ENCODE measurements at regions not wholly inside any gene's neighbourhood (a gene's known extent, or its start where the extent isn't known, plus 50 kb on each side); places are given as distances from the start of the nearest gene placed in this dataset.

DNA sequence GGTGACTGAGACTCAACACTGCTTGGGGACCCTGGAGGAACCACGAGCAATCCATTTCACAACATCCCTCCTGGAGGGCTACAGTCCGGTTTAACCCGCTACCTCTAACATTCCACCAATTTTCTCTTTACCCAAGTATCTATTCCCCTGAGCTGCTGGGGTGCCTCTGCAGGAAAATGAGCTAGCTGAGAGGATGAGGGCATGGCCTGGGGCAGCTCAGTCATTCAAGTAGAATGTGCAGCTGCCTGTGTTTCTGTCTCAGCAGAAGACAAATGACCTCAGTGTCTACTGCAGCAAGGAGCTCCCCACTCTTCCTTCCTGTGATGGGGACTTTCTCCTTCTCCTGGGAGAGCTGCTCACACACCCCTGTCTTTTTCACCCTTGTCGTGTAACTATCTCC, 120.8 kb downstream of the ZNF518B start:
- no peaks in the 10 kb centered on the region for H3K9me3 ChIP-seq (replicated peaks; ENCODE audit: control insufficient read depth, insufficient read depth, low read length)
- in situ Hi-C loops (cut with MboI): no loop called here
- RAD21 ChIA-PET (ENCODE audit: unreplicated experiment): no interaction called here
- no TSS peak for BruUV-seq (replicated peaks)
- intact Hi-C loops (cut with micrococcal nuclease; ENCODE audit: unreplicated experiment): no loop called here
- SMC1A ChIA-PET (ENCODE audit: uncharacterized antibody, unreplicated experiment): no interaction called here
- POLR2A ChIA-PET: no interaction called here
- H3K27ac ChIP-seq (ENCODE audit: control insufficient read depth, insufficient read depth): no peak overlapping the region
- 40% methylated on average over 4 of the region's 4 CpGs for whole genome bisulfite sequencing (ENCODE audit: insufficient coverage, insufficient replicate concordance, low lambda C conversion rate, missing lambda C conversion rate)
- no peak for DNase-seq (ENCODE audit: low read depth, low spot score)
- no peaks in the 10 kb centered on the region for H3K4me1 ChIP-seq (ENCODE audit: control insufficient read depth, insufficient read depth, low read length)
- no peak overlapping the region for H3K4me2 ChIP-seq (ENCODE audit: control insufficient read depth, insufficient read depth)
- no peaks in the 10 kb centered on the region for H3K27me3 ChIP-seq (replicated peaks in 1 of 2; ENCODE audit: control insufficient read depth in 2 of 2, insufficient read depth in 2 of 2, low read length in 1 of 2)
- no peak overlapping the region for H3K4me3 ChIP-seq
- H2AFZ ChIP-seq (ENCODE audit: control insufficient read depth, low read depth, low read length): no peak overlapping the region
- H4K20me1 ChIP-seq (ENCODE audit: control insufficient read depth, insufficient read depth): no peaks in the 10 kb centered on the region; the same call in 1 of the 2 replicates
- no peaks in the 10 kb centered on the region for H3K79me2 ChIP-seq (ENCODE audit: control insufficient read depth, insufficient read depth, low read length)
- CTCF ChIA-PET: no interaction called here
- no peak for ATAC-seq
- no peak for FAIRE-seq
- no peaks in the 10 kb centered on the region for H3K36me3 ChIP-seq (ENCODE audit: control insufficient read depth in 2 of 2, insufficient read depth in 2 of 2, low read length in 1 of 2)
- H3K9ac ChIP-seq (ENCODE audit: control insufficient read depth, insufficient read depth, low read length): no peak overlapping the region
- TF ChIP-seq BCL11A (IDR thresholded peaks at IDR 0.05; ENCODE audit: low read depth, low read length) (no peak), ZSCAN29 (IDR thresholded peaks at IDR 0.05) (no peak), EGR1 (IDR thresholded peaks at IDR 0.05; ENCODE audit: borderline replicate concordance in 1 of 2, low read depth in 2 of 2, low read length in 2 of 2) (no peak), MYC (IDR thresholded peaks at IDR 0.05; ENCODE audit: insufficient read depth, insufficient read length, insufficient replicate concordance, low read length, severe bottlenecking) (no peak), TAF1 (IDR thresholded peaks at IDR 0.05; ENCODE audit: borderline replicate concordance, low read depth, low read length) (no peak), CHD4 (IDR thresholded peaks at IDR 0.05) (no peak), SREBF2 (IDR thresholded peaks at IDR 0.05; ENCODE audit: low read length) (no peak), STAT1 (conservative IDR thresholded peaks at IDR 0.05) (no peak), ZNF24 (IDR thresholded peaks at IDR 0.05) (no peak), SMAD1 (IDR thresholded peaks at IDR 0.05; ENCODE audit: low read depth, partially characterized antibody) (no peak)
- TF ChIP-seq, protein P1, sequence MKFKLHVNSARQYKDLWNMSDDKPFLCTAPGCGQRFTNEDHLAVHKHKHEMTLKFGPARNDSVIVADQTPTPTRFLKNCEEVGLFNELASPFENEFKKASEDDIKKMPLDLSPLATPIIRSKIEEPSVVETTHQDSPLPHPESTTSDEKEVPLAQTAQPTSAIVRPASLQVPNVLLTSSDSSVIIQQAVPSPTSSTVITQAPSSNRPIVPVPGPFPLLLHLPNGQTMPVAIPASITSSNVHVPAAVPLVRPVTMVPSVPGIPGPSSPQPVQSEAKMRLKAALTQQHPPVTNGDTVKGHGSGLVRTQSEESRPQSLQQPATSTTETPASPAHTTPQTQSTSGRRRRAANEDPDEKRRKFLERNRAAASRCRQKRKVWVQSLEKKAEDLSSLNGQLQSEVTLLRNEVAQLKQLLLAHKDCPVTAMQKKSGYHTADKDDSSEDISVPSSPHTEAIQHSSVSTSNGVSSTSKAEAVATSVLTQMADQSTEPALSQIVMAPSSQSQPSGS (IDR thresholded peaks at IDR 0.05; ENCODE audit: low read length): no peak
- TF ChIP-seq, protein P2, sequence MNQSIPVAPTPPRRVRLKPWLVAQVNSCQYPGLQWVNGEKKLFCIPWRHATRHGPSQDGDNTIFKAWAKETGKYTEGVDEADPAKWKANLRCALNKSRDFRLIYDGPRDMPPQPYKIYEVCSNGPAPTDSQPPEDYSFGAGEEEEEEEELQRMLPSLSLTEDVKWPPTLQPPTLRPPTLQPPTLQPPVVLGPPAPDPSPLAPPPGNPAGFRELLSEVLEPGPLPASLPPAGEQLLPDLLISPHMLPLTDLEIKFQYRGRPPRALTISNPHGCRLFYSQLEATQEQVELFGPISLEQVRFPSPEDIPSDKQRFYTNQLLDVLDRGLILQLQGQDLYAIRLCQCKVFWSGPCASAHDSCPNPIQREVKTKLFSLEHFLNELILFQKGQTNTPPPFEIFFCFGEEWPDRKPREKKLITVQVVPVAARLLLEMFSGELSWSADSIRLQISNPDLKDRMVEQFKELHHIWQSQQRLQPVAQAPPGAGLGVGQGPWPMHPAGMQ (IDR thresholded peaks at IDR 0.05; ENCODE audit: borderline replicate concordance): no peak
- TF ChIP-seq, protein P3, sequence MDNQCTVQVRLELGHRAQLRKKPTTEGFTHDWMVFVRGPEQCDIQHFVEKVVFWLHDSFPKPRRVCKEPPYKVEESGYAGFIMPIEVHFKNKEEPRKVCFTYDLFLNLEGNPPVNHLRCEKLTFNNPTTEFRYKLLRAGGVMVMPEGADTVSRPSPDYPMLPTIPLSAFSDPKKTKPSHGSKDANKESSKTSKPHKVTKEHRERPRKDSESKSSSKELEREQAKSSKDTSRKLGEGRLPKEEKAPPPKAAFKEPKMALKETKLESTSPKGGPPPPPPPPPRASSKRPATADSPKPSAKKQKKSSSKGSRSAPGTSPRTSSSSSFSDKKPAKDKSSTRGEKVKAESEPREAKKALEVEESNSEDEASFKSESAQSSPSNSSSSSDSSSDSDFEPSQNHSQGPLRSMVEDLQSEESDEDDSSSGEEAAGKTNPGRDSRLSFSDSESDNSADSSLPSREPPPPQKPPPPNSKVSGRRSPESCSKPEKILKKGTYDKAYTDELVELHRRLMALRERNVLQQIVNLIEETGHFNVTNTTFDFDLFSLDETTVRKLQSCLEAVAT (IDR thresholded peaks at IDR 0.05): no peak
- TF ChIP-seq, protein P4, sequence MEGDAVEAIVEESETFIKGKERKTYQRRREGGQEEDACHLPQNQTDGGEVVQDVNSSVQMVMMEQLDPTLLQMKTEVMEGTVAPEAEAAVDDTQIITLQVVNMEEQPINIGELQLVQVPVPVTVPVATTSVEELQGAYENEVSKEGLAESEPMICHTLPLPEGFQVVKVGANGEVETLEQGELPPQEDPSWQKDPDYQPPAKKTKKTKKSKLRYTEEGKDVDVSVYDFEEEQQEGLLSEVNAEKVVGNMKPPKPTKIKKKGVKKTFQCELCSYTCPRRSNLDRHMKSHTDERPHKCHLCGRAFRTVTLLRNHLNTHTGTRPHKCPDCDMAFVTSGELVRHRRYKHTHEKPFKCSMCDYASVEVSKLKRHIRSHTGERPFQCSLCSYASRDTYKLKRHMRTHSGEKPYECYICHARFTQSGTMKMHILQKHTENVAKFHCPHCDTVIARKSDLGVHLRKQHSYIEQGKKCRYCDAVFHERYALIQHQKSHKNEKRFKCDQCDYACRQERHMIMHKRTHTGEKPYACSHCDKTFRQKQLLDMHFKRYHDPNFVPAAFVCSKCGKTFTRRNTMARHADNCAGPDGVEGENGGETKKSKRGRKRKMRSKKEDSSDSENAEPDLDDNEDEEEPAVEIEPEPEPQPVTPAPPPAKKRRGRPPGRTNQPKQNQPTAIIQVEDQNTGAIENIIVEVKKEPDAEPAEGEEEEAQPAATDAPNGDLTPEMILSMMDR (IDR thresholded peaks at IDR 0.05 in 2 of 3, conservative IDR thresholded peaks at IDR 0.05 in 1 of 3; ENCODE audit: control insufficient read depth in 2 of 3, extremely low read depth in 1 of 3, insufficient read depth in 1 of 3, low read depth in 3 of 3, low read length in 3 of 3): no peak
- TF ChIP-seq, protein P5, sequence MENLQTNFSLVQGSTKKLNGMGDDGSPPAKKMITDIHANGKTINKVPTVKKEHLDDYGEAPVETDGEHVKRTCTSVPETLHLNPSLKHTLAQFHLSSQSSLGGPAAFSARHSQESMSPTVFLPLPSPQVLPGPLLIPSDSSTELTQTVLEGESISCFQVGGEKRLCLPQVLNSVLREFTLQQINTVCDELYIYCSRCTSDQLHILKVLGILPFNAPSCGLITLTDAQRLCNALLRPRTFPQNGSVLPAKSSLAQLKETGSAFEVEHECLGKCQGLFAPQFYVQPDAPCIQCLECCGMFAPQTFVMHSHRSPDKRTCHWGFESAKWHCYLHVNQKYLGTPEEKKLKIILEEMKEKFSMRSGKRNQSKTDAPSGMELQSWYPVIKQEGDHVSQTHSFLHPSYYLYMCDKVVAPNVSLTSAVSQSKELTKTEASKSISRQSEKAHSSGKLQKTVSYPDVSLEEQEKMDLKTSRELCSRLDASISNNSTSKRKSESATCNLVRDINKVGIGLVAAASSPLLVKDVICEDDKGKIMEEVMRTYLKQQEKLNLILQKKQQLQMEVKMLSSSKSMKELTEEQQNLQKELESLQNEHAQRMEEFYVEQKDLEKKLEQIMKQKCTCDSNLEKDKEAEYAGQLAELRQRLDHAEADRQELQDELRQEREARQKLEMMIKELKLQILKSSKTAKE (IDR thresholded peaks at IDR 0.05; ENCODE audit: low read depth, poor library complexity, severe bottlenecking): no peak
- TF ChIP-seq, protein P6, sequence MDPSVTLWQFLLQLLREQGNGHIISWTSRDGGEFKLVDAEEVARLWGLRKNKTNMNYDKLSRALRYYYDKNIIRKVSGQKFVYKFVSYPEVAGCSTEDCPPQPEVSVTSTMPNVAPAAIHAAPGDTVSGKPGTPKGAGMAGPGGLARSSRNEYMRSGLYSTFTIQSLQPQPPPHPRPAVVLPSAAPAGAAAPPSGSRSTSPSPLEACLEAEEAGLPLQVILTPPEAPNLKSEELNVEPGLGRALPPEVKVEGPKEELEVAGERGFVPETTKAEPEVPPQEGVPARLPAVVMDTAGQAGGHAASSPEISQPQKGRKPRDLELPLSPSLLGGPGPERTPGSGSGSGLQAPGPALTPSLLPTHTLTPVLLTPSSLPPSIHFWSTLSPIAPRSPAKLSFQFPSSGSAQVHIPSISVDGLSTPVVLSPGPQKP (IDR thresholded peaks at IDR 0.05; ENCODE audit: low read depth, low read length): no peak
